ENCODE measurements at regions not wholly inside any gene's neighbourhood (a gene's known extent, or its start where the extent isn't known, plus 50 kb on each side); places are given as distances from the start of the nearest gene placed in this dataset.
"Not testable (repeated sequence)": the region's sequence is repeated elsewhere in the genome, so short reads cannot be mapped to it uniquely, and the experiment has no call there.

- FAIRE-seq, result no peak
- DNase-seq (ENCODE audit: extremely low spot score, insufficient read length, low read depth), result no peak
These were observed 140.1 kb downstream of the MAIP1 start for GRCh38 chr2:200095436-200095835.

DNA sequence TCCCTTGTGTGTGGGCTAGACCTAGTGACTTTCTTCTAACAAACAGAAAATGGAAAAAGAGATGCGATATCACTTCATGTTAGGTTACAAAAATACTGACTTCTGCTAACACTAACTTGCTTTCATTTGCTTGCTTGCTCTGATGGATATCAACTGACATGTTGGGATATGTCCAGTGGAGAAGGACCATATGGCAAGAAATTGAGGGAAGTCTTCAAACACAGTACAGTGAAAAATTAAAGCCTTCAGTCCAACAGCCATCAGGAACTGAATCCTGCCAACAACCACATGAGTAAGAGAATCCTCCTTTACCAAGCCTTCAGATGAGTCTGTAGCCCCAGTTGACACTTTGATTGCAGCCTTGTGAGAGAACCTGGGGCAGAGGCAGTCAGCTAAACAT lies 143.9 kb downstream of the MAIP1 start:
- no peak for FAIRE-seq
- DNase-seq (ENCODE audit: extremely low spot score, insufficient read length, low read depth), result no peak

DNA sequence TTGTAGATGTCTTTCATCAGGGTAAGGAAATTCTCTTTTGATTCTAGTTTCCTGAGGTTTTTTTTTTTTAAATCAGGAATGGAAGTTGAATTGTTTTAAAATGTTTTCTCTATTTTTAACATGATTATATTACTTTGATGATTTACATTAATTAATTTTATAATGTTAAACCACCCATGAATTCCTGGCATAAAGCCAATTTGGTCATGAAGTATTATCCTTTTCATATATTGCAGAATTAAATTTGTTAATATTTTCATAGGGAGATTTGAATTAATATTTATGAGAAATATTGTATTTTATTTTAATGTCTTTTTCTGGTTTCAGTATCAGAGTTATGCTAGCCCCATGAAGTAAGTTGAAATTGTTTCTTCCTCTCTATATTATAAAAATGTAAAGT lies 144.6 kb downstream of the MAIP1 start:
- FAIRE-seq (no peak), DNase-seq (ENCODE audit: extremely low spot score, insufficient read length, low read depth) (no peak)

DNA sequence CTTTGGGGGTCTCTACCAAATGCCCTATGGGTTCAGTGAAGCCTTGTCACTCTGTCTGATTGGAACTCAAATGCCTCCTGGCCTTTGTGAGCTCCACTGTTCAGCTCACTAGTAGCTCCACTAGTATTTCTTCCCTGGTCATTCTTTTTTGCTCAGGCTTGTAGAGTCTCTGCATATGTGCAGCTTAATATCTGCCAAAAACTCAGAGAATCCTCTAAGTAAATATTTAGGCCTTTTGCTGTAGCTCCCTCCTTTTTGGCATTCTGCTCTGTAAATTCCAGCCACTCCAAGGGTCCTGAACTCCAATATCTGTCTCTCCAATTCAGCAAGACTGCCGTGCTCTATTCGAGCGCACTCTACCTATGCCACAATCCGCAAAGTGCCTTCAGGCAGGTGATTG lies 146.5 kb downstream of the MAIP1 start:
- FAIRE-seq (no peak), DNase-seq (ENCODE audit: extremely low spot score, insufficient read length, low read depth) (no peak)

DNA sequence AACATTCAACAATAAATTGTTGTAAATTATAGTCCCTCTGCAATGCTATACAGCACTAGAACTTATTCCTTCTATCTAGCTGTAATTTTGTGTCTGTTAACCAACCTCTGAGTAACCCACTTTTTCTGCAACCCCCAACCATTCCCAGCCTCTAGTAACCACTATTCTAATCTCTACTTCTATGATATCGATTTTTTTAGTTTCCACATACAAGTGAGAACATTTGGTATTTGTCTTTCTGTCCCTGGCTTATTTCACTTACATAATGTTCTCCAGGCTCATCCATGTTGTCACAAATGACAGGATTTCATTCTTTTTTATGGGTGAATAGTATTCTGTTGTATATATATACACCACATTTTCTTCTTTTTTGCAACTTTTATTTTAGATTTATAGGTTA lies 147.6 kb downstream of the MAIP1 start:
- DNase-seq (ENCODE audit: extremely low spot score, insufficient read length, low read depth), result no peak
- no peak for FAIRE-seq

GRCh38 chr2:200104015-200104414 lies 148.6 kb downstream of the MAIP1 start:
- DNase-seq (ENCODE audit: extremely low spot score, insufficient read length, low read depth) (no peak), FAIRE-seq (no peak)

GRCh38 chr2:200107514-200108217 lies 152.3 kb downstream of the MAIP1 start:
- FAIRE-seq, result no peak
- DNase-seq (ENCODE audit: extremely low spot score, insufficient read length, low read depth), result no peak

DNA sequence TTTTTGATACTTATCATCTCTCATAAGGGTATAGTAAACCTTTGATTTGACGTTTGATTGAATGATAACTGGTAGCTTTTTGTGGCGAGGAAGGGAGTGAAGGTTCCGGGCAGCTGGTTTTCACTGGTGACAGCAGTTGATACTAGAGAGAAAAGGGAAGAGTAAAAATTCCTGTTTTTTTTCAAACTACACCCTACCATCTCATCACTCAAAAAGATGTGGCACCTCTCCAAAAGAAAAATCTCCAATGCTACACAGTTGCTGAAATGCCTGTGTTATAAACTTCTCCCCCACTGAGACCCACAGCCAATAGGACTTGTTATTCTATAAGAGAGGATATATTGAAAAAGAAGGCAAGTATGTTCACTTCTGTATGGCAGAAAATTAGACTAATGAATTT lies 154.0 kb downstream of the MAIP1 start:
- no peak for DNase-seq (ENCODE audit: extremely low spot score, insufficient read length, low read depth)
- FAIRE-seq, result no peak

DNA sequence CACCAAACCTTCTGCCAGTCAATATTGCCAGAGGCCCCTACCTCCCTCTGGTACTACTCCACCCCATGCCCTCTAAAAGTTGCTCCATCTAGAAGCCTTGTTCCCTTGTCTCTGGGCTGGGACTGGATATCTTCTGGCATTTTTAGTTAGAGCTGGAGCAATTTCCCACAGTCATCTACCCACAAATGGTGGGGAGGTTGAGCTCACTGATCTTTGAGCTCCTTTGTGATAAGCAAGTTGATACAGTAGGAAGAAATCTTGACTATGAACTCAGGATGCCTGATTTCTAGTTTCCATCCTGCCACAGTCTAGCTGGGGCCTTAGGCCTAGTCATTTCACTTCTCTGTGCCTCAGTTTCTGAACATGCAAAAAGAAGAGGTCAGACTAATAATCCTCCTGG lies 155.0 kb downstream of the MAIP1 start:
- FAIRE-seq (no peak), DNase-seq (ENCODE audit: extremely low spot score, insufficient read length, low read depth) (no peak)

- FAIRE-seq; DNase-seq (ENCODE audit: extremely low spot score, insufficient read length, low read depth): not testable (repeated sequence)
These were observed 157.8 kb downstream of the MAIP1 start for GRCh38 chr2:200113016-200113799.

DNA sequence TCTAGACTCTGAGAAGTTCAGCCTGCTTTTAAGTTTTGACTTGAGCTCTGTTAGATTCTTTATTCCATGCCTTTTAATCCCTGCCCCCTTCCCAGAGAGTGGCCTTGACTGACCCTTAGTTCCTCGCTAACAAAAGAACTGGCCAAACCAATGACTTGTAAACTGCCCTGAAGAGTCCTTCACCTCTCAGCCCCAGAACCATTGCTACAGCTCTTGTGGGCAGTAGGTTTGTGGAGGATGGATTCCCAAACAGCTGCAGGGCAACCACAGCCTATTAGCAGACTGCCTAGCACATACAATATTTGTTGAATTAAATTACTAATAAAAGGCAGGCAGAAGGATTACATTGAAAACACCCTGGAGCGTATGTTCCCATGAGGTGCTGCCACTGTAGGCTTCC lies 163.9 kb downstream of the MAIP1 start:
- FAIRE-seq (no peak), DNase-seq (ENCODE audit: extremely low spot score, insufficient read length, low read depth) (no peak)

DNA sequence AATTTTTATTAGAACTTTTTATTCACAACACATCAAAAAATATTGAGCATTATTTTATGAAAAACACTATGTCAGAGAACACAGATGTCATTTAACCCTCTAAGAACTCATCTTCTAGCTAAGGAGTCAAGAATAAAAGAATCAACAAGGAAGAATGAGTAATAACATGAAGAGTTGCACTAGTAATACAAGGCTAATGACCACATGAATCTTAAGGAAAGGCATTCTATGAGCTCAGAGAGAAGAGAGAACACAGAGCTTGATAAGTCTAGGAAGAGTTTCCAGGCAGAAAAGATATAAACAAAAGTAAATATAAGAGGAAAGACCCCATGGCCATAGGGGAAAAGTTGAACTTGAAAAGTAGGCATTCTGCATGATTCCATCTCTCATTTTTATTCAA lies 166.5 kb downstream of the MAIP1 start:
- DNase-seq (ENCODE audit: extremely low spot score, insufficient read length, low read depth), result no peak
- no peak for FAIRE-seq

- FAIRE-seq (no peak), DNase-seq (ENCODE audit: extremely low spot score, insufficient read length, low read depth) (no peak)
These were observed 167.3 kb downstream of the MAIP1 start for GRCh38 chr2:200122683-200123082.

DNA sequence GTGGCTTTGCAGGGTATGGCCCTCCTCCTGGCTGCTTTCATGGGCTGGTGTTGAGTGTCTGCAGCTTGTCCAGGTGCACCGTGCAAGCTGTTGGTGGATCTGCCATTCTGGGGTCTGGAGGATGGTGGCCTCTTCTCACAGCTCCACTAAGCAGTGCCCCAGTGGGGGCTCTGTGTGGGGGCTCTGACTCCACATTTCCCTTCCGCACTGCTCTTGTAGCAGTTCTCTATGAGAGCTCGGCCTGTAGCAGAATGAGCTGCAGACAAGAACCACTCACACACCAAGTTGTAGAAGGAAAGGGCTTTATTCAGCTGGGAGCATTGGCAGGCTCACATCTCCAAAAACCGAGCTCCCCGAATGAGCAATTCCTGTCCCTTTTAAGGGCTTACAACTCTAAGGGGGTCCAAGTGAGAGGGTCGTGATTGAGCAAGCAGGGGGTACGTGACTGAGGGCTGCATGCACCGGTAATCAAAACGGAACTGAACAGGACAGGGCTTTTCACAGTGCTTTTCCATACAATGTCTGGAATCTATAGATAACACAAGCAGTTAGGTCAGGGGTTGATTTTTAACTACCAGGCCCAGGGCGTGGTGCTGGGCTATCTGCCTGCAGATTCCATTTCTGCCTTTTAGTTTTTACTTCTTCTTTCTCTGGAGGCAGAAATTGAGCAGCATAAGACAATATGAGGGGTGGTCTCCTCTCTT lies 169.4 kb downstream of the MAIP1 start:
- not testable (repeated sequence) for DNase-seq (ENCODE audit: extremely low spot score, insufficient read length, low read depth); FAIRE-seq

GRCh38 chr2:200125444-200126284 lies 170.3 kb downstream of the MAIP1 start:
- no peak for DNase-seq (ENCODE audit: extremely low spot score, insufficient read length, low read depth)
- FAIRE-seq, result no peak

GRCh38 chr2:200126285-200126670 lies 170.9 kb downstream of the MAIP1 start:
- not testable (repeated sequence) for DNase-seq (ENCODE audit: extremely low spot score, insufficient read length, low read depth); FAIRE-seq

DNA sequence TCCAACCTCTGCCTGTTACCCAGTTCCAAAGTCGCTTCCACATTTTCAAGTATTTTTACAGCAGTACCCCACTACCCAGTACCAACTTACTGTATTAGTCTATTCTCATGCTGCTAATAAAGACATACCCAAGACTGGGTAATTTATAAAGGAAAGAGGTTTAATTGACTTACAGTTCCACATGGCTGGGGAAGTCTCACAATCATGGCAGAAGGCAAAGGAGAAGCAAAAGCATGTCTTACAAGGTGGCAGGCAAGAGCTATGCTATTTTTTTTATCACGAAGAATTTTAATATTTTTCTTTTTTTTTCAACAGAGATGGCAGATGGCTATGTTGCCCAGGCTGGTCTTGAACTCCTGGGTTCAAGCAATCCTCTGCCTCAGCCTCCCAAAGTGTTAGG lies 171.3 kb downstream of the MAIP1 start:
- DNase-seq (ENCODE audit: extremely low spot score, insufficient read length, low read depth); FAIRE-seq: not testable (repeated sequence)

- FAIRE-seq, result no peak
- no peak for DNase-seq (ENCODE audit: extremely low spot score, insufficient read length, low read depth)
These were observed 172.5 kb downstream of the MAIP1 start for GRCh38 chr2:200127848-200128247.

GRCh38 chr2:200128296-200128695 lies 172.9 kb downstream of the MAIP1 start:
- FAIRE-seq (no peak), DNase-seq (ENCODE audit: extremely low spot score, insufficient read length, low read depth) (no peak)
